Fibroblast of the aortic adventitia (primary cell): ENCODE measurements at regions not wholly inside any gene's neighbourhood (a gene's known extent, or its start where the extent isn't known, plus 50 kb on each side); places are given as distances from the start of the nearest gene placed in this dataset. TPM values are rescaled to one million over a fixed set of nuclear protein-coding genes. Genes with fewer than 3 reads are reported as not detected.
"Not testable (repeated sequence)": the region's sequence is repeated elsewhere in the genome, so short reads cannot be mapped to it uniquely, and the experiment has no call there.

Experiments
- DNase-seq: peaks from one replicate; pipeline ENCODE4 v3.0.0-alpha.2; 2010; ENCODE audit warnings: low read depth
- H3K4me3 ChIP-seq: 2 replicates; pipeline ENCODE4 v1.5.1; 2011; ENCODE audit warnings: low read depth, mild to moderate bottlenecking, control low read depth, low read length, moderate library complexity
- small RNA-seq: library from RNA; depleted of rRNA; stranded (forward); fragments of <200 nt; gene quantifications from one replicate; pipeline ENCODE3, GENCODE V24; 2012
- TF ChIP-seq, protein P1 (sequence below): IDR thresholded peaks from 2 replicates; pipeline ENCODE4 v1.5.1; 2011; ENCODE audit warnings: mild to moderate bottlenecking, low read length, control low read depth, inconsistent platforms; ENCODE audit not compliant: insufficient read depth

DNA sequence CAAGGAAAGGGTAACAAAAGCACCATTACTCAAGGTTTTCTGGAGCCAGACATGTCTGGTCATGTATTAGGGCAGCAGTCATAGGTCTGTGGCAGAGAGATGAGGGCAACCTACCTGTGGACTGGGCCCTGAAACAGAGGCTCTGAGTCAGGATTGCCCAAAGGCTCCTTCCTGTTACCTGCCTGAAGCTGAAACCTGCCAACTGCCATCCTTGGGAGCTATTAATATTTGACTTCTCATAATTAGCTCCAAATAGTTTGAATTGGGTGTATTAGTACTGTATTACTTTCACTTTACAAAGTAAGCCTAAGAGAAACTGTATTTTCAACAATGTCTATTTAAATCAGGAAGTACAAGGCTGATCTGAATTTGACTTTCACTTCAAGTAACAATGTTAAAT, 72.0 kb upstream of the TBX18 start:
- TF ChIP-seq, protein P1, sequence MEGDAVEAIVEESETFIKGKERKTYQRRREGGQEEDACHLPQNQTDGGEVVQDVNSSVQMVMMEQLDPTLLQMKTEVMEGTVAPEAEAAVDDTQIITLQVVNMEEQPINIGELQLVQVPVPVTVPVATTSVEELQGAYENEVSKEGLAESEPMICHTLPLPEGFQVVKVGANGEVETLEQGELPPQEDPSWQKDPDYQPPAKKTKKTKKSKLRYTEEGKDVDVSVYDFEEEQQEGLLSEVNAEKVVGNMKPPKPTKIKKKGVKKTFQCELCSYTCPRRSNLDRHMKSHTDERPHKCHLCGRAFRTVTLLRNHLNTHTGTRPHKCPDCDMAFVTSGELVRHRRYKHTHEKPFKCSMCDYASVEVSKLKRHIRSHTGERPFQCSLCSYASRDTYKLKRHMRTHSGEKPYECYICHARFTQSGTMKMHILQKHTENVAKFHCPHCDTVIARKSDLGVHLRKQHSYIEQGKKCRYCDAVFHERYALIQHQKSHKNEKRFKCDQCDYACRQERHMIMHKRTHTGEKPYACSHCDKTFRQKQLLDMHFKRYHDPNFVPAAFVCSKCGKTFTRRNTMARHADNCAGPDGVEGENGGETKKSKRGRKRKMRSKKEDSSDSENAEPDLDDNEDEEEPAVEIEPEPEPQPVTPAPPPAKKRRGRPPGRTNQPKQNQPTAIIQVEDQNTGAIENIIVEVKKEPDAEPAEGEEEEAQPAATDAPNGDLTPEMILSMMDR: no peak
- DNase-seq: no peak
- H3K4me3 ChIP-seq: no peak overlapping the region

GRCh38 chr6:84835340-84835739, 70.9 kb upstream of the TBX18 start:
- no peak for DNase-seq
- TF ChIP-seq, protein P1: no peak
- no peak overlapping the region for H3K4me3 ChIP-seq

- DNase-seq, H3K4me3 ChIP-seq: not testable (repeated sequence)
These were observed 67.5 kb upstream of the TBX18 start for GRCh38 chr6:84831924-84832323.

DNA sequence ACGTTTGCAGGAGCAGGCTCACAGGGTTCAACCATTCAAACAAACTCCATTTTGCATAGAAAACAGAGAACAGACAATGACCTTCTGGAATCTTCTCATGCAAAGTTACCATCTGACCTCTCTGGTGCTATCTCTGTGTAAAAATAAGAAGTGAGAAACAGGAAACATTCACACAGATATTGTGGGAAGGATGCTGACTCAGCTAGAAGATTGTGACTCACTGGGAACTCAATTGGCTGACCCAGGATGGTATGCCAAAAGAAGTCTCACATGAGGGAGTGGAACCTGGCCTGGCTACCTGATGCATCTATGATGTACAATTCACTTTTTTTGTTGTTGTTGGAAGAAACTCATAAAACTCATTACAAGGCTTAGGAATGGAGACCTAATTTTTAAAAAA, 61.1 kb upstream of the TBX18 start:
- TF ChIP-seq, protein P1: no peak
- DNase-seq: peak; percentile 53
- no peak overlapping the region for H3K4me3 ChIP-seq

DNA sequence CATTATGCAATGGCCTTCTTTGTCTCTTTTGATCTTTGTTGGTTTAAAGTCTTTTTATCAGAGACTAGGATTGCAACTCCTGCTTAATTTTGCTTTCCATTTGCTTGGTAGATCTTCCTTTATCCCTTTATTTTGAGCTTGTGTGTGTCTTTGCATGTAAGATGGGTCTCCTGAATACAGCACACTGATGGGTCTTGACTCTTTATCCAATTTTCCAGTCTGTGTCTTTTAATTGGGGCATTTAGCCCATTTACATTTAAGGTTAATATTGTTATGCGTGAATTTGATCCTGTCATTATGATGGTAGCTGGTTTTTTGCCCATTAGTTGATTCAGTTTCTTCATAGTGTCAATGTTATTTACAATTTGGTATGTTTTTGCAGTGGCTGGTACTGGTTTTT, 56.9 kb upstream of the TBX18 start:
- not testable (repeated sequence) for DNase-seq, H3K4me3 ChIP-seq

GRCh38 chr6:84816741-84817140, 52.3 kb upstream of the TBX18 start:
- DNase-seq: no peak
- TF ChIP-seq, protein P1: no peak
- H3K4me3 ChIP-seq: no peak overlapping the region

GRCh38 chr6:84815896-84816735, 51.7 kb upstream of the TBX18 start:
- H3K4me3 ChIP-seq: no peak overlapping the region
- TF ChIP-seq, protein P1: no peak
- peak; percentile 14 for DNase-seq

Small RNAs in the stretch of these regions (small RNA-seq; reads per million reads assigned to genes)
- gene AL109941.1: not detected
